Pancreas (tissue), 10 donors: ENCODE measurements at regions not wholly inside any gene's neighbourhood (a gene's known extent, or its start where the extent isn't known, plus 50 kb on each side); places are given as distances from the start of the nearest gene placed in this dataset.
"Not testable (repeated sequence)": the region's sequence is repeated elsewhere in the genome, so short reads cannot be mapped to it uniquely, and the experiment has no call there.

Experiments
- ATAC-seq, 4 donors: fragments of 200-7000 bp; cut with Tn5 transposase; one replicate each; pipeline versions ENCODE4 v1.8.0 to v1.9.1; 2020; ENCODE audit warnings: mild to moderate bottlenecking in 4 of 4, moderate library complexity in 4 of 4
- DNase-seq, 6 donors: peaks; one replicate each; pipeline ENCODE4 v3.0.0-alpha.2; 2020
- FAIRE-seq: peaks from 2 replicates; lab custom pipeline; 2012; peaks lifted over from hg19 to GRCh38; lab: Jason Lieb, UNC
- H3K27ac ChIP-seq, 4 donors: fragments of 200-600 bp; sonication (generic); 1 replicate in 3 of 4; 2 replicates in 1 of 4; pipeline versions ENCODE4 v1.5.0 to v1.8.0; 2020
- H3K27me3 ChIP-seq, 4 donors: fragments of 200-600 bp; one replicate each; pipeline ENCODE4 v1.8.0; 2021
- H3K36me3 ChIP-seq, 3 donors: fragments of 200-600 bp; sonication (generic) in 1 of 3; one replicate each; pipeline versions ENCODE4 v1.5.0 to v1.8.0; 2020 to 2021
- H3K4me1 ChIP-seq, 3 donors: fragments of 200-600 bp; one replicate each; pipeline ENCODE4 v1.8.0; 2021
- H3K4me3 ChIP-seq, 4 donors: fragments of 200-600 bp; sonication (generic) in 2 of 4; one replicate each; pipeline versions ENCODE4 v1.5.0 to v1.8.0; 2020 to 2021
- H3K9me3 ChIP-seq, 4 donors: fragments of 200-600 bp; one replicate each; pipeline ENCODE4 v1.8.0; 2021
- WGBS, 2 donors: extraction: QIAGEN DNeasy Blood & Tissue Kit; methylation state at CpG; one replicate each; pipeline ENCODE4 v1.1.7; 2013; 5-methylcytosine and 5-hydroxymethylcytosine counted together
- intact Hi-C, 3 donors: fragments of 100-400 bp; cut with DNase I; formaldehyde crosslinking; loops; one replicate each; pipeline versions ENCODE4 v1.11.1 to v1.14.2; 2022
- microRNA-seq, 2 donors: library from miRNA; unstranded; fragments of <30 nt; microRNA quantifications; one replicate each; pipeline versions ENCODE4 to v1.1.0, GENCODE V29; 2019 to 2020
- donor health status: healthy with polysubstance abuse.
- donor health status: DM: no; HTN: no; CAD: no; lungs with moderate emphysema.
- donor health status: DM: no; HTN: no; CAD: no.
- donor health status: control.
- donor health status: control.
- donor health status: Bipolar disorder and iron deficiency.
- donor health status: DM: yes; HTN: yes; CAD: no.
- donor health status: DM: no; HTN: no; CAD: no.
- donor health status: DM: no; HTN: no; CAD: no.
- donor health status: DM: yes; HTN: yes; CAD: no.

DNA sequence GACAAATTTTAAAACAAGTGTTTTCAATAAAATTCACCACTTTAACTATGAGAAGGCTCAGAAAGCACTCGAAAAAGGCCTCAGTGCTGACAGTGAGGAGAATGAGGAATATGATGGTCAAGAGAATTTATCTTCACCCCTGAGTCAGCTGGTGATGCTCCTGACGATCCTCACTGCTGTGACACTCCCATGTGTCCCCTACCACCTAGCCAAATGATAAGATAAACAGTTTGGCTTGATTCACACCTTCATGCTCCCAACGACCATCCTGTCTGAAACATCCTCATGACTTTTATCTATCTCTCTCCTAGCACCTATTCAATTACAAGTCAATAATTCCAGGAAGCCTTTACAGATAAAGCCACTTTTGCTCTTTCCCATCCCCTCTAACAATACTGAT, 66.0 kb upstream of the PDPR start:
- H3K9me3 ChIP-seq, H3K4me1 ChIP-seq, ATAC-seq, H3K27me3 ChIP-seq, H3K27ac ChIP-seq, FAIRE-seq, intact Hi-C loops, DNase-seq, H3K4me3 ChIP-seq, H3K36me3 ChIP-seq: not testable (repeated sequence)
- 60% methylated on average over 3 of the region's 3 CpGs for WGBS, 2 donors

DNA sequence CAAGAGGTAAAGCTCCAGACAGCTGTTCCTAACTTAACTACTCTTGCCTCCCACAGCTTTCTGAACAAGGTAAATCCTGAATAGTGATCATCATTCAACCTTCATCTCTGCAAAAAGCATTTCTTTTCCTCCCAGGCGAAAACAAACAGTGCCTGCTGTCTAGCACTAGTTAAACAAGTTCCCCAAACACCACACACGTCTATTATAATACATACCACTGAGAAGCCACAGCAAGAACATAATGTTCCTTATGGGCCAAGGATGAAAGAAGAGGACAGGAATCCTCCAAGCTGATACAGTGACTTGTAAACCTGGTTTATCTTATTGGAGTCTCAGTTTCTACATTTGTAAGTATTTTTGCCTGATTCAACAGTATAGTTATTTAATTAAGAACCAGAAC, 56.1 kb upstream of the PDPR start:
- intact Hi-C loops, H3K27me3 ChIP-seq, DNase-seq, H3K9me3 ChIP-seq, H3K4me3 ChIP-seq, H3K27ac ChIP-seq, FAIRE-seq, H3K36me3 ChIP-seq: not testable (repeated sequence)
- peaks cover 7 to 32% (median 11%) of the 10 kb centered on the region in 3 donors for H3K4me1 ChIP-seq
- WGBS, 2 donors, result 14% methylated on average over 1 of the region's 2 CpGs; no CpG with 5 or more reads in 1 of the 2 donors
- ATAC-seq, result peak; percentile 26 to 68 (median 43)

DNA sequence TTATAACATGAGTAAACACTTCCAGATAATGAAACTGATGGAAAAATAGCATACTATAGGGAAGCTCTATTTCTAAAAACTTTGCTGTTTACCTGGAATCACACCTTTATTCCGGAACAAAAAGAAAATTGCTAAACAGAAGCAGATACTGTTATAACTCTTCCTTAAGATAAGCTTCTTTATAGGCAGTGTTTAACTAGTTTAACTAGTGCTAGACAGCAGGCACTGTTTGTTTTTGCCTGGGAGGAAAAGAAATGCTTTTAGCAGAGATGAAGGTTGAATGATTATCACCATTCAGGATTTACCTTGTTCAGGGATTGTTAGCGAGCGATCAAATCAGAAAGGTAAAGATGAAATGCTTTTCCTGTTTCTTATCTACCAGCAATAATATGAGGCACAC, 54.7 kb upstream of the PDPR start:
- H3K4me1 ChIP-seq, result peaks cover 7 to 35% (median 11%) of the 10 kb centered on the region in 3 donors
- DNase-seq, H3K27me3 ChIP-seq, H3K4me3 ChIP-seq, ATAC-seq, intact Hi-C loops, H3K9me3 ChIP-seq, H3K27ac ChIP-seq, FAIRE-seq, H3K36me3 ChIP-seq: not testable (repeated sequence)
- WGBS, 2 donors, result 13 to 21% methylated on average over 3 of the region's 3 CpGs

DNA sequence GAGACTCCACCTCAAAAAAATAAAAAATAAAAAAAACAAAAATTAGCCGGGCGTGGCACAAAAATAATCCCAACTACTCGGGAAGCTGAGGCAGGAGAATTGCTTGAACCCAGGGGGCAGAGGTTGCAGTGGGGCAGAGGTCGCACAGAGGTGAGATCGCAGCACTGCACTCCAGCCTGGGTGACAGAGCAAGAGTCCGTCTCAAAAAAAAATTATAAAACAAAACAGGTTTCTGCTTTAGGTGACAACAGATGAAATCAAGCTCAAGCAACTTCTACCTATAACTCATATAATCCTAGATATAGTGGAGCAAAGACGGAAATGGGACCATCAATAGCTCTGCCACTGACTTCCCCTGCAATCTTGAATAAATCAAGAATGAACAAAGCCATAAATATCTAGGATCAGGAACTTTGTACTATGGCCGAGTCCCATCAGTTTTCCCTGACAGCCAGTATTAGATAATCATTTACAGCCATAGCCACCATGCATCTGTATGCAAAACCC, 53.6 kb upstream of the PDPR start:
- Histone ChIP-seq H3K4me1 (peaks cover 7 to 35% (median 11%) of the 10 kb centered on the region in 3 donors), H3K27ac (peak overlapping the region in 1 of 4 donors; percentile 7)
- FAIRE-seq, DNase-seq, H3K9me3 ChIP-seq, H3K4me3 ChIP-seq, intact Hi-C loops, H3K36me3 ChIP-seq, H3K27me3 ChIP-seq: not testable (repeated sequence)
- 43 to 45% methylated on average over 8 of the region's 8 CpGs for WGBS, 2 donors
- ATAC-seq, result peak in 3 of 4 donors; percentile 13 to 22 (median 21)

DNA sequence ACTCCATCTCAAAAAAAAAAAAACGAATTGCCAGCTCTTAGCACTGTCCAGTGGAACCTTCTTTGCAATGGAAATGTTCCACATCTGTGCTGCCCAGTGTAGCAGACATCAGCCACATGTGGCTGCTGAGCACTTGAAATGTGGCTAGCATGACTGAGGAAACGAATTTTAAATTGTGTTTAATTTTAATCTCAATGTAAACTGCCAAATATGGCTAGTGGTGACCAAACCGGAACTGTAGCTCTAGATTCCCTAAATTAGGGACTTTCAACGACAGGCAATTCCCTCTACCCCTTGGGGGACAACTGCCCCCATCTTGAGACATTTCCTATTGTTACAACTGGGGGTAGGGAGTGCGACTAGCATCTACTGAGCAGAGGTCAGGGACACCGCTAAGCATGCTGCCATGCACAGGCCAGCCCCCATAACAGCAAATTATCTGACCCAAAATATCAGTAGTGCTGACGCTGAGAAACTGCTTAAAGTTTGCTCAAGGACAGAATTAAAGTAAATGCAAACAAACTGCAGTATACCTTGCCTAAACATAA, 52.4 kb upstream of the PDPR start:
- not testable (repeated sequence) for H3K9me3 ChIP-seq, H3K27me3 ChIP-seq, ATAC-seq

DNA sequence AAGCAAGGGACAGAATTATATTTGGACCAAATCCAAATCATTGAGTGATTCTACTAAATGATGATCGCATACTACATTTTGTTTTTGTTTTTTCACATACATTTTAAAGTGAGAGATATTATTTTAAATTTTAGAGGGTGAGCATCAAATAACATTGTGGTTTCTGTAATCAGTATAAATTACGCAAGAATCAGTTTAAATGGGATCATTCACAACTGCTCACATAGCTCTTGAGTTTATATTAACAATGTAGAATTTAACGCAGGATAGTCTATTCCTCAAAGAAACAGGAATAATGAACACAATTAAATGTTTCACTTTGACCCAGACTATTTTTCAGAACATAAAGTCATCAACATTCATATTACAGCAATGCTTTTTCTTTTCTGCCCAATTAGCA, 51.2 kb upstream of the PDPR start:
- H3K27me3 ChIP-seq, H3K4me3 ChIP-seq, ATAC-seq, DNase-seq, H3K9me3 ChIP-seq, H3K27ac ChIP-seq, intact Hi-C loops, FAIRE-seq, H3K36me3 ChIP-seq: not testable (repeated sequence)
- peaks cover 7 to 32% (median 11%) of the 10 kb centered on the region in 3 donors for H3K4me1 ChIP-seq
- WGBS, 2 donors, result 42 to 43% methylated on average over 3 of the region's 3 CpGs

More for the DNA sequence above, 52.4 kb upstream of the PDPR start:
- H3K4me1 ChIP-seq, result peaks cover 7 to 35% (median 11%) of the 10 kb centered on the region in 3 donors
- H3K4me3 ChIP-seq, intact Hi-C loops, FAIRE-seq, DNase-seq, H3K36me3 ChIP-seq, H3K27ac ChIP-seq: not testable (repeated sequence)
- WGBS, 2 donors, result 34 to 35% methylated on average over 7 of the region's 7 CpGs

Small RNA genes lying in the stretch of these regions (microRNA-seq; reads per million reads assigned to microRNA genes)
- 0 reads per million in 2 donors for gene MIR1972-2
